ENCODE measurements at regions not wholly inside any gene's neighbourhood (a gene's known extent, or its start where the extent isn't known, plus 50 kb on each side); places are given as distances from the start of the nearest gene placed in this dataset.

- no peak for DNase-seq
These were observed 88.8 kb upstream of the ABI3BP start for GRCh38 chr3:101081999-101082398.

GRCh38 chr3:101081446-101081845 lies 88.2 kb upstream of the ABI3BP start:
- DNase-seq: no peak

- peak; percentile 43 for DNase-seq
These were observed 84.3 kb upstream of the ABI3BP start for GRCh38 chr3:101077361-101078011.

GRCh38 chr3:101074518-101074917 lies 81.3 kb upstream of the ABI3BP start:
- no peak for DNase-seq

- no peak for DNase-seq
These were observed 79.1 kb upstream of the ABI3BP start for GRCh38 chr3:101072300-101072699.

- DNase-seq: no peak
These were observed 77.5 kb upstream of the ABI3BP start for GRCh38 chr3:101070799-101071121.

GRCh38 chr3:101069901-101070798 lies 76.9 kb upstream of the ABI3BP start:
- DNase-seq: peak; percentile 27

GRCh38 chr3:101068876-101069606 lies 75.8 kb upstream of the ABI3BP start:
- no peak for DNase-seq

GRCh38 chr3:101066711-101067129 lies 73.5 kb upstream of the ABI3BP start:
- DNase-seq: peak; percentile 24

- DNase-seq: peak; percentile 91
These were observed 72.7 kb upstream of the ABI3BP start for GRCh38 chr3:101065962-101066361.

GRCh38 chr3:101063401-101063800 lies 70.2 kb upstream of the ABI3BP start:
- no peak for DNase-seq

GRCh38 chr3:101061312-101061711 lies 68.1 kb upstream of the ABI3BP start:
- DNase-seq: no peak

GRCh38 chr3:101050866-101051265 lies 57.6 kb upstream of the ABI3BP start:
- DNase-seq: no peak

- DNase-seq: no peak
These were observed 56.8 kb upstream of the ABI3BP start for GRCh38 chr3:101050046-101050445.

- no peak for DNase-seq
These were observed 56.3 kb upstream of the ABI3BP start for GRCh38 chr3:101049532-101049931.

- DNase-seq: no peak
These were observed 50.5 kb upstream of the ABI3BP start for GRCh38 chr3:101043687-101044078.

GRCh38 chr3:101042996-101043686 lies 49.9 kb upstream of the ABI3BP start:
- peak; percentile 59 for DNase-seq

All from fibroblast of skin of right quadriceps (primary cell).